ENCODE measurements at regions not wholly inside any gene's neighbourhood (a gene's known extent, or its start where the extent isn't known, plus 50 kb on each side); places are given as distances from the start of the nearest gene placed in this dataset.

DNA sequence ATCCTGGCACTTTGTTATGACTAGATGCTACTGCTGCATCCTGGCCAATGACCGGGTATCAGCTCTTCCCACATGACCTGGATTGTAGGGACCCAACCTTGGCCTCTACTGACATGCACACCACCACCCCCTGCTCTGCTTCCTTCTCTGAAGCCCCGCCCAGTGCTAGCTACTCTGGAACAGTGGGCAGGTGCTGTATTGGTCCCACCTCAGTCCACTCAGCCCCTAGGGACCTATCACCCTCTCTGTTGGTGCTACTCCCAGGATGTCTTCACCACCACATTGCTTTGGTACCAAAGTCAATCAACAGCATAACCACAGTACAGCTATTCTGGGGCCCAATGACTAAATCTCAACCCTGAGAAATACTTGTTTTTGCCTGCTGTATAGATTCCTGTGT is 170.2 kb upstream of the PRICKLE2 start:
- TF ChIP-seq, protein P1, sequence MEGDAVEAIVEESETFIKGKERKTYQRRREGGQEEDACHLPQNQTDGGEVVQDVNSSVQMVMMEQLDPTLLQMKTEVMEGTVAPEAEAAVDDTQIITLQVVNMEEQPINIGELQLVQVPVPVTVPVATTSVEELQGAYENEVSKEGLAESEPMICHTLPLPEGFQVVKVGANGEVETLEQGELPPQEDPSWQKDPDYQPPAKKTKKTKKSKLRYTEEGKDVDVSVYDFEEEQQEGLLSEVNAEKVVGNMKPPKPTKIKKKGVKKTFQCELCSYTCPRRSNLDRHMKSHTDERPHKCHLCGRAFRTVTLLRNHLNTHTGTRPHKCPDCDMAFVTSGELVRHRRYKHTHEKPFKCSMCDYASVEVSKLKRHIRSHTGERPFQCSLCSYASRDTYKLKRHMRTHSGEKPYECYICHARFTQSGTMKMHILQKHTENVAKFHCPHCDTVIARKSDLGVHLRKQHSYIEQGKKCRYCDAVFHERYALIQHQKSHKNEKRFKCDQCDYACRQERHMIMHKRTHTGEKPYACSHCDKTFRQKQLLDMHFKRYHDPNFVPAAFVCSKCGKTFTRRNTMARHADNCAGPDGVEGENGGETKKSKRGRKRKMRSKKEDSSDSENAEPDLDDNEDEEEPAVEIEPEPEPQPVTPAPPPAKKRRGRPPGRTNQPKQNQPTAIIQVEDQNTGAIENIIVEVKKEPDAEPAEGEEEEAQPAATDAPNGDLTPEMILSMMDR (IDR thresholded peaks at IDR 0.05), result no peak
- no peak for TF ChIP-seq POLR2A (IDR thresholded peaks at IDR 0.05)
